ENCODE measurements at regions not wholly inside any gene's neighbourhood (a gene's known extent, or its start where the extent isn't known, plus 50 kb on each side); places are given as distances from the start of the nearest gene placed in this dataset.

- TF ChIP-seq PKNOX1 (IDR thresholded peaks at IDR 0.05) (no peak), TARDBP (IDR thresholded peaks at IDR 0.05) (no peak), SP1 (IDR thresholded peaks at IDR 0.05) (no peak), BHLHE40 (IDR thresholded peaks at IDR 0.05; ENCODE audit: borderline replicate concordance) (no peak), SUZ12 (IDR thresholded peaks at IDR 0.05) (no peak), FOXA1 (IDR thresholded peaks at IDR 0.05) (no peak), CTBP1 (IDR thresholded peaks at IDR 0.05; ENCODE audit: borderline replicate concordance) (no peak), HDGF (IDR thresholded peaks at IDR 0.05; ENCODE audit: borderline replicate concordance) (no peak), FOXM1 (IDR thresholded peaks at IDR 0.05; ENCODE audit: borderline replicate concordance) (no peak), ELF4 (IDR thresholded peaks at IDR 0.05) (no peak), NFRKB (IDR thresholded peaks at IDR 0.05) (no peak)
These were observed 64.8 kb upstream of the PLPP4 start for GRCh38 chr10:120392245-120392644.
